ENCODE measurements at regions not wholly inside any gene's neighbourhood (a gene's known extent, or its start where the extent isn't known, plus 50 kb on each side); places are given as distances from the start of the nearest gene placed in this dataset.

GRCh38 chr12:123056709-123057108 lies 76.2 kb downstream of the ARL6IP4 start:
- H3K9me3 ChIP-seq (ENCODE audit: control insufficient read depth, insufficient read depth, low read length) = no peaks in the 10 kb centered on the region
- DNase-seq = no peak
- intact Hi-C loops (cut with micrococcal nuclease) = no loop called here
- no peak overlapping the region for H3K27ac Mint-ChIP-seq
- H3K36me3 Mint-ChIP-seq = no peaks in the 10 kb centered on the region
- no peak for TF ChIP-seq CTCF (IDR thresholded peaks at IDR 0.05)
- H3K4me3 Mint-ChIP-seq = no peak overlapping the region
- H3K27me3 ChIP-seq (ENCODE audit: control insufficient read depth, insufficient read depth, low read length) = no peaks in the 10 kb centered on the region
- H3K9me3 Mint-ChIP-seq = no peaks in the 10 kb centered on the region
- peaks cover 4% of the 10 kb centered on the region for H3K36me3 ChIP-seq (ENCODE audit: control insufficient read depth, insufficient read depth, low read length)
- no peaks in the 10 kb centered on the region for H3K27me3 Mint-ChIP-seq (ENCODE audit: low read depth in 2 of 2)
- H3K27ac ChIP-seq (ENCODE audit: low read length) = no peak overlapping the region
- H3K4me3 ChIP-seq (ENCODE audit: low read length) = no peak overlapping the region
- peaks cover 15% of the 10 kb centered on the region for H3K4me1 ChIP-seq (ENCODE audit: control insufficient read depth, insufficient read depth, low read length)
- no peak for ATAC-seq
- 93% methylated on average over 7 of the region's 7 CpGs for WGBS (ENCODE audit: insufficient coverage)
- peaks cover 29 to 51% of the 10 kb centered on the region in 2 donors for H3K4me1 Mint-ChIP-seq

GRCh38 chr12:123056053-123056452 lies 75.6 kb downstream of the ARL6IP4 start:
- H3K9me3 Mint-ChIP-seq = no peaks in the 10 kb centered on the region
- intact Hi-C loops (cut with micrococcal nuclease) = no loop called here
- H3K4me1 Mint-ChIP-seq = peaks cover 27 to 51% of the 10 kb centered on the region in 2 donors
- Histone ChIP-seq H3K27me3 (ENCODE audit: control insufficient read depth, insufficient read depth, low read length) (no peaks in the 10 kb centered on the region), H3K27ac (ENCODE audit: low read length) (no peak overlapping the region), H3K4me1 (ENCODE audit: control insufficient read depth, insufficient read depth, low read length) (peaks cover 8% of the 10 kb centered on the region), H3K36me3 (ENCODE audit: control insufficient read depth, insufficient read depth, low read length) (peaks cover 4% of the 10 kb centered on the region), H3K4me3 (ENCODE audit: low read length) (no peak overlapping the region), H3K9me3 (ENCODE audit: control insufficient read depth, insufficient read depth, low read length) (no peaks in the 10 kb centered on the region)
- no peaks in the 10 kb centered on the region for H3K27me3 Mint-ChIP-seq (ENCODE audit: low read depth in 2 of 2)
- no peaks in the 10 kb centered on the region for H3K36me3 Mint-ChIP-seq
- peak overlapping the region in 1 of 2 donors; percentile 20 for H3K27ac Mint-ChIP-seq
- 92% methylated on average over 8 of the region's 8 CpGs for WGBS (ENCODE audit: insufficient coverage)
- DNase-seq (no peak), ATAC-seq (no peak)
- no peak overlapping the region for H3K4me3 Mint-ChIP-seq
- TF ChIP-seq CTCF (IDR thresholded peaks at IDR 0.05) = no peak

GRCh38 chr12:123055281-123055766 lies 74.8 kb downstream of the ARL6IP4 start:
- Histone ChIP-seq H3K27ac (ENCODE audit: low read length) (no peak overlapping the region), H3K4me1 (ENCODE audit: control insufficient read depth, insufficient read depth, low read length) (peaks cover 4% of the 10 kb centered on the region), H3K4me3 (ENCODE audit: low read length) (no peak overlapping the region), H3K27me3 (ENCODE audit: control insufficient read depth, insufficient read depth, low read length) (no peaks in the 10 kb centered on the region), H3K9me3 (ENCODE audit: control insufficient read depth, insufficient read depth, low read length) (no peaks in the 10 kb centered on the region), H3K36me3 (ENCODE audit: control insufficient read depth, insufficient read depth, low read length) (peaks cover 4% of the 10 kb centered on the region)
- ATAC-seq = no peak
- H3K27me3 Mint-ChIP-seq (ENCODE audit: low read depth in 2 of 2) = no peaks in the 10 kb centered on the region
- DNase-seq = no peak
- peak overlapping the region in 1 of 2 donors; percentile 20 for H3K27ac Mint-ChIP-seq
- no peaks in the 10 kb centered on the region for H3K36me3 Mint-ChIP-seq
- no peak overlapping the region for H3K4me3 Mint-ChIP-seq
- intact Hi-C loops (cut with micrococcal nuclease) = no loop called here
- H3K4me1 Mint-ChIP-seq = peaks cover 20 to 51% of the 10 kb centered on the region in 2 donors
- TF ChIP-seq CTCF (IDR thresholded peaks at IDR 0.05) = no peak
- WGBS (ENCODE audit: insufficient coverage) = 95% methylated on average over 8 of the region's 8 CpGs
- H3K9me3 Mint-ChIP-seq = no peaks in the 10 kb centered on the region

GRCh38 chr12:123054371-123054770 lies 73.9 kb downstream of the ARL6IP4 start:
- ATAC-seq (no peak), DNase-seq (no peak)
- Histone ChIP-seq H3K36me3 (ENCODE audit: control insufficient read depth, insufficient read depth, low read length) (peaks cover 4% of the 10 kb centered on the region), H3K4me1 (ENCODE audit: control insufficient read depth, insufficient read depth, low read length) (no peaks in the 10 kb centered on the region), H3K27ac (ENCODE audit: low read length) (no peak overlapping the region), H3K27me3 (ENCODE audit: control insufficient read depth, insufficient read depth, low read length) (no peaks in the 10 kb centered on the region), H3K9me3 (ENCODE audit: control insufficient read depth, insufficient read depth, low read length) (no peaks in the 10 kb centered on the region), H3K4me3 (ENCODE audit: low read length) (no peak overlapping the region)
- Mint-ChIP-seq H3K27me3 (ENCODE audit: low read depth in 2 of 2) (no peaks in the 10 kb centered on the region), H3K9me3 (no peaks in the 10 kb centered on the region), H3K36me3 (no peaks in the 10 kb centered on the region), H3K27ac (no peak overlapping the region), H3K4me3 (no peak overlapping the region), H3K4me1 (peaks cover 17 to 48% of the 10 kb centered on the region in 2 donors)
- TF ChIP-seq CTCF (IDR thresholded peaks at IDR 0.05) = no peak
- WGBS (ENCODE audit: insufficient coverage) = 91% methylated on average over 2 of the region's 2 CpGs
- intact Hi-C loops (cut with micrococcal nuclease) = no loop called here

Data from natural killer cell (primary cell).